GM21447 (cell line): ENCODE measurements at regions not wholly inside any gene's neighbourhood (a gene's known extent, or its start where the extent isn't known, plus 50 kb on each side); places are given as distances from the start of the nearest gene placed in this dataset.

Source experiments
- ATAC-seq: cut with Tn5 transposase; IDR thresholded peaks from one replicate; pipeline ENCODE4 v1.9.1; 2021; ENCODE audit not compliant: unreplicated experiment

DNA sequence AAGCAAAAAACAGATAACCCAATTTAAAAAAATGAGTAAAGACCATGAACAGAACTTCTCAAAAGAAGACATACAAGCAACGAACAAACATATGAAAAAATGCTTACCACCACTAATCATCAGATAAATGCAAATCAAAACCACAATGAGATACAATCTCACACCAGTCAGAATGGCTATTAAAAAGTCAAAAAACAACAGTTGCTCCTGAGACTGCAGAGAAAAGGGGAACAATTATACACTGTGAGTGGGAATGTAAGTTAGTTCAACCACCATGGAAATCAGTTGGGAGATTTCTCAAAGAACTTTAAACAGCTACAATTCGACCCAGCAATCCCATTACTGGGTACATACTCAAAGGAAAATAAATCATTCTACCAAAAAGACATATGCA, 131.6 kb downstream of the PTGER3 start:
- no peak for ATAC-seq

DNA sequence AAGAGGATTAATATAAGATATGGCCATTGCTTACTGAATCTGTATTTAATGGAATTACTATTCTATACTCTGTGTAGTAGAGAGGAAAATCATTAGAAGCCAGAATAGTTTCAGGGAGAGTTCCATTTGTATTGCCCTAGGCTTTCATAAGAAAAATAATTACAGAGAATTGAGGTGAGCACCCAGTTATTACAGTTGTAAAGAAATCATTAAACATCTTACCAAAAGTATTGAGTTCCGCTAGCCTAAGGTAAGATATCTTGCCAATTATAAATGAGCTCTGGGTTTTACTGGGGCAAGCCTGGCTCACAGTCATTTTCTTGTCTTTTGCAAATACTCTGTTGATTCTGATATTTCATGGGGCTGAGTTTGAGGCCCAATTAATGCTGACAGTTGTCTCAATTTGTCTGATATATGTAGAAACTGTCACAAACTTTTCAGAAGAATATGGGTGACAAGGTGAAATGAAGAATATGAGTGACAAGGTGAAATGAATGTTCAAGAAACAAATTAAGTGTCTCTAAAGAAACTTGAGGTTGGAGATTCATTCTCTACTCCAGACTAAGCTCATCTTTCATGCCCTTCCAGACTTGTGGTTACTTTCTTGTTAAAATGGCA, 127.8 kb downstream of the PTGER3 start:
- ATAC-seq, result no peak
